A673 (cell line): ENCODE measurements at regions not wholly inside any gene's neighbourhood (a gene's known extent, or its start where the extent isn't known, plus 50 kb on each side); places are given as distances from the start of the nearest gene placed in this dataset.

Source experiments
- BruUV-seq: library from RNA; stranded (reverse); fragments of 400-500 nt; replicated peaks from 2 replicates; lab custom pipeline; 2021; lab: Mats Ljungman, UMichigan
- CTCF ChIA-PET: fragments of 300-600 bp; sonication (Branson Sonifier 250); formaldehyde crosslinking; loops from one replicate; lab custom pipeline; 2022; ENCODE audit warnings: antibody characterized with exemption; lab: Charles Lee
- POLR2A ChIA-PET: fragments of 300-600 bp; sonication (Branson Sonifier 250); formaldehyde crosslinking; loops from one replicate; lab custom pipeline; 2022; ENCODE audit warnings: antibody characterized with exemption; ENCODE audit not compliant: low non-redundant PET; lab: Charles Lee
- DNase-seq: peaks from one replicate; pipeline ENCODE4 v3.0.0-alpha.2; 2015; ENCODE audit warnings: low spot score
- H3K27ac ChIP-seq: fragments of 200-600 bp; sonication (generic); 2 replicates; pipeline ENCODE4 v1.5.1; 2016; ENCODE audit warnings: mixed run types, low read depth, mild to moderate bottlenecking, mixed read lengths, antibody characterized with exemption, low read length; ENCODE audit not compliant: poor library complexity, severe bottlenecking
- H3K27me3 ChIP-seq: fragments of 200-600 bp; sonication (generic); replicated peaks from 2 replicates; pipeline ENCODE4 v1.6.1; 2017; ENCODE audit warnings: mixed run types, low read depth, mild to moderate bottlenecking, mixed read lengths, antibody characterized with exemption, low read length; ENCODE audit not compliant: insufficient read depth, poor library complexity
- H3K36me3 ChIP-seq: fragments of 200-600 bp; sonication (generic); 2 replicates; pipeline ENCODE4 v1.6.1; 2016; ENCODE audit warnings: mixed run types, mild to moderate bottlenecking, mixed read lengths, antibody characterized with exemption, low read length; ENCODE audit not compliant: insufficient read depth, poor library complexity, severe bottlenecking
- H3K4me1 ChIP-seq: fragments of 200-600 bp; sonication (generic); 2 replicates; pipeline ENCODE4 v1.6.1; 2017; ENCODE audit warnings: mixed run types, mild to moderate bottlenecking, mixed read lengths, antibody characterized with exemption, low read length; ENCODE audit not compliant: insufficient read depth, poor library complexity, severe bottlenecking
- H3K4me3 ChIP-seq: fragments of 200-600 bp; sonication (generic); 2 replicates; pipeline ENCODE4 v1.5.1; 2016; ENCODE audit warnings: low read depth, mixed run types, mild to moderate bottlenecking, mixed read lengths, low read length; ENCODE audit not compliant: poor library complexity, severe bottlenecking
- H3K9me3 ChIP-seq: fragments of 200-600 bp; sonication (generic); 2 replicates; pipeline ENCODE4 v1.6.1; 2016; ENCODE audit warnings: mixed run types, low read depth, mild to moderate bottlenecking, mixed read lengths, antibody characterized with exemption, low read length; ENCODE audit not compliant: poor library complexity, severe bottlenecking
- CTCF ChIP-seq: fragments of 300-800, 200-600 bp; sonication (generic); conservative IDR thresholded peaks from 2 replicates; pipeline ENCODE4 v1.5.1; 2017; ENCODE audit warnings: low read depth, mild to moderate bottlenecking, antibody characterized with exemption, low read length, moderate library complexity, mixed read lengths
- EZH2 ChIP-seq: fragments of 200-600 bp; sonication (generic); IDR thresholded peaks from 2 replicates; pipeline ENCODE4 v1.6.1; 2017; ENCODE audit warnings: borderline replicate concordance, low read depth, mild to moderate bottlenecking, mixed read lengths, antibody characterized with exemption, low read length; ENCODE audit not compliant: poor library complexity, severe bottlenecking
- intact Hi-C: fragments of 100-400 bp; cut with micrococcal nuclease; formaldehyde crosslinking; loops from one replicate; pipeline ENCODE4 v1.10.0; 2022; ENCODE audit not compliant: unreplicated experiment

- peak; percentile 22 for DNase-seq
These were observed 334.0 kb upstream of the NDST3 start for GRCh38 chr4:117700111-117700892.

GRCh38 chr4:117702353-117702752, 331.9 kb upstream of the NDST3 start:
- DNase-seq, result no peak
- BruUV-seq, result no TSS peak
- Histone ChIP-seq H3K9me3 (no peaks in the 10 kb centered on the region), H3K4me3 (no peak overlapping the region), H3K4me1 (no peaks in the 10 kb centered on the region), H3K36me3 (no peaks in the 10 kb centered on the region), H3K27ac (no peak overlapping the region), H3K27me3 (no peaks in the 10 kb centered on the region)
- TF ChIP-seq EZH2, result no peak
- no peak for TF ChIP-seq CTCF
- intact Hi-C loops, result loop anchor here (5.0 to 10.0 kb wide), 2 partner anchors 568 to 1520 kb away; no protein-coding TSS in a partner anchor
- ChIA-PET POLR2A (no interaction called here), CTCF (no interaction called here)

More at GRCh38 chr4:117700111-117700892, 334.0 kb upstream of the NDST3 start:
- POLR2A ChIA-PET, result no interaction called here
- Histone ChIP-seq H3K36me3 (no peaks in the 10 kb centered on the region), H3K4me3 (no peak overlapping the region), H3K9me3 (no peaks in the 10 kb centered on the region), H3K4me1 (no peaks in the 10 kb centered on the region), H3K27me3 (no peaks in the 10 kb centered on the region), H3K27ac (no peak overlapping the region)
- intact Hi-C loops, result loop anchor here (5.0 to 10.0 kb wide), 2 partner anchors 566 to 1518 kb away; no protein-coding TSS in a partner anchor
- TF ChIP-seq CTCF, result peak; percentile 60
- no peak for TF ChIP-seq EZH2
- CTCF ChIA-PET, result interaction anchor here (0.8 to 1.0 kb wide), 3 partner anchors 473 to 1520 kb away, joined by 3 to 4 read pairs (median 3); no protein-coding TSS in a partner anchor
- BruUV-seq, result no TSS peak

- DNase-seq, result no peak
- no peaks in the 10 kb centered on the region for H3K27me3 ChIP-seq
- no peaks in the 10 kb centered on the region for H3K4me1 ChIP-seq
- intact Hi-C loops, result loop anchor here (5.0 to 10.0 kb wide), 2 partner anchors 570 to 1522 kb away; no protein-coding TSS in a partner anchor
- H3K27ac ChIP-seq, result no peak overlapping the region
- ChIA-PET POLR2A (no interaction called here), CTCF (no interaction called here)
- no peaks in the 10 kb centered on the region for H3K36me3 ChIP-seq
- no peaks in the 10 kb centered on the region for H3K9me3 ChIP-seq
- TF ChIP-seq CTCF (no peak), EZH2 (no peak)
- H3K4me3 ChIP-seq, result no peak overlapping the region
- no TSS peak for BruUV-seq
These were observed 329.6 kb upstream of the NDST3 start for GRCh38 chr4:117704721-117705120.
